Omental fat pad (tissue), 3 donors: ENCODE measurements at regions not wholly inside any gene's neighbourhood (a gene's known extent, or its start where the extent isn't known, plus 50 kb on each side); places are given as distances from the start of the nearest gene placed in this dataset.

Experiments
- ATAC-seq: fragments of 150-250 bp; one replicate; pipeline ENCODE4 v1.9.1; 2016; ENCODE audit warnings: mild to moderate bottlenecking, moderate library complexity; ENCODE audit not compliant: low FRiP score
- DNase-seq: peaks from one replicate; pipeline ENCODE4 v3.0.0-alpha.2; 2019; ENCODE audit warnings: low spot score
- CTCF ChIP-seq, 3 donors: fragments of 450-650 bp; IDR thresholded peaks; one replicate each; pipeline ENCODE4 v1.5.1; 2016 to 2017; ENCODE audit warnings: antibody characterized with exemption in 3 of 3, mild to moderate bottlenecking in 3 of 3, moderate library complexity in 2 of 3

- ATAC-seq, result no peak
- TF ChIP-seq CTCF (IDR thresholded peaks at IDR 0.05), result no peak
- DNase-seq, result no peak
Measured at GRCh38 chr1:56430141-56430839, 149.1 kb downstream of the PLPP3 start.

GRCh38 chr1:56429288-56429687 lies 150.1 kb downstream of the PLPP3 start:
- DNase-seq (no peak), ATAC-seq (no peak)
- no peak for TF ChIP-seq CTCF (IDR thresholded peaks at IDR 0.05)

GRCh38 chr1:56426587-56427381 lies 152.6 kb downstream of the PLPP3 start:
- TF ChIP-seq CTCF (IDR thresholded peaks at IDR 0.05), result no peak
- no peak for DNase-seq
- no peak for ATAC-seq

- TF ChIP-seq CTCF (IDR thresholded peaks at IDR 0.05), result no peak
- DNase-seq (no peak), ATAC-seq (no peak)
Measured at GRCh38 chr1:56425494-56426037, 153.8 kb downstream of the PLPP3 start.

GRCh38 chr1:56424744-56425493 lies 154.4 kb downstream of the PLPP3 start:
- DNase-seq (peak; percentile 66), ATAC-seq (no peak)
- no peak for TF ChIP-seq CTCF (IDR thresholded peaks at IDR 0.05)

GRCh38 chr1:56423716-56424115 lies 155.6 kb downstream of the PLPP3 start:
- DNase-seq, result no peak
- no peak for ATAC-seq
- TF ChIP-seq CTCF (IDR thresholded peaks at IDR 0.05), result no peak
